HG03354 (cell line): ENCODE measurements at regions not wholly inside any gene's neighbourhood (a gene's known extent, or its start where the extent isn't known, plus 50 kb on each side); places are given as distances from the start of the nearest gene placed in this dataset.
"Not testable (repeated sequence)": the region's sequence is repeated elsewhere in the genome, so short reads cannot be mapped to it uniquely, and the experiment has no call there.

ENCODE experiments used
- ATAC-seq: cut with Tn5 transposase; IDR thresholded peaks from one replicate; pipeline ENCODE4 v1.9.1; 2021; ENCODE audit warnings: mild to moderate bottlenecking; ENCODE audit not compliant: unreplicated experiment, poor library complexity, severe bottlenecking

DNA sequence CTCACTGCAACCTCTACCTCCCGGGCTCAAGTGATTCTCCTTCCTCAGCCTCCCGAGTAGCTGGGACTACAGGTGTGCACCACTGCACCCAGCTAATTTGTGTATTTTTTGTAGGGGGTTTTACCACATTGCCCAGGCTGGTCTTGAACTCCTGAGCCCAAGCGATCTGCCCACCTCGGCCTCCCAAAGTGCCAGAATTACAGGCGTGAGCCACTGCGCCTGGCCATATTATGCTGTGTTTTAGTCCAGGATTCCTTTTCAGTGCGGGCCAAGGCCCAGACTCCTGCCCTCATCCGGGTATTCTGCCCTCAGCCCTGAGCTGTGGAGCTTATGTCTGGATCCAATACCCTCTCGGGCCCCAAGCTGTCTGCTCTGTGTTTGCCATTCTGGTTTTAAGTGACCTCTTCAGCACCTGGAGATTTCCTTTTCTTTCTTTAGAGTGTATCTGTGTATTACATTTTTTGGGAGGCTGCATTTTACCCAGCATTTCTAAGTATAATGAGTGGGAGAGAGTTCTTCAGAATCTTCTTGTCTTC lies 114.9 kb downstream of the BUB3 start:
- ATAC-seq, result no peak

- ATAC-seq, result no peak
Measured at GRCh38 chr10:123269675-123270074, 115.5 kb downstream of the BUB3 start.

DNA sequence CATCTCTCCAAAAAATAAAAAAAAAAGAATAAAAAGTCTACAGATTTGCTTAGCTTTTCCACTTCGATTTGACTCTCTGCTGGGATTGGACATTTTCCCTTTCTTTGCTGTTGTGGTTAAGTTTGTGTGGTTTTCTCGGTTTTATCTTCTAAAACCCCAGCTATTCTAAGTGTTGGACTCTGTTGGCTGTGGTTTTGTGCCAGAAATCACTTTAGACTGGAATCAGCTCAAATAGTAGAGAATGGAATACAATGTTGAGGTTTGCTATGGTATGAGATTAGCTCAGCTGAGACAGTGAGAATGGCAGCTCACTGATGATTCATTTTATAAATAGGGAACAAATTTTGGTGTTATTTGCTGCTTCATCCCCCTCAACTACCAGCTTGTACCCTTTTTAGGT lies 116.0 kb downstream of the BUB3 start:
- no peak for ATAC-seq

DNA sequence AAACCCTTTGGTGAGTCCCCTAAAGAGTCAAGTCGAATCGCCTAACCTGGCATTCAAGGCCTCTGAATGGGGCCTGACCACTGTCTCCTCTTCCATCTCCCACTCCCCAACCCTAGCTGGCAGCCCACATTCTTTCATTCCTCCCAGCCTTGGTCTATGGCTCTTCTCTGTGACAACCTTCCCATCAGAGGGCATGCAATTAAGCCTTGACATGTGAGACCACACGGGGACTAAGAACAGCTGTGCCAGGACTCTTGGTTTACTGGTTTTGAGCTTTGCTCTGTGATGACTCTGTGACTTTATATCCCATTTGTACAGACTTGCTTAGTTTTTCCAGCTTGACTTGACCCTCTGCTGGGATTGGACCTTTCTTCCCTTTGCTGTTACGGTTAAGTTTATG lies 116.6 kb downstream of the BUB3 start:
- ATAC-seq, result no peak

- no peak for ATAC-seq
Measured at GRCh38 chr10:123272171-123272570, 118.0 kb downstream of the BUB3 start.

GRCh38 chr10:123274306-123275135 lies 120.3 kb downstream of the BUB3 start:
- no peak for ATAC-seq

DNA sequence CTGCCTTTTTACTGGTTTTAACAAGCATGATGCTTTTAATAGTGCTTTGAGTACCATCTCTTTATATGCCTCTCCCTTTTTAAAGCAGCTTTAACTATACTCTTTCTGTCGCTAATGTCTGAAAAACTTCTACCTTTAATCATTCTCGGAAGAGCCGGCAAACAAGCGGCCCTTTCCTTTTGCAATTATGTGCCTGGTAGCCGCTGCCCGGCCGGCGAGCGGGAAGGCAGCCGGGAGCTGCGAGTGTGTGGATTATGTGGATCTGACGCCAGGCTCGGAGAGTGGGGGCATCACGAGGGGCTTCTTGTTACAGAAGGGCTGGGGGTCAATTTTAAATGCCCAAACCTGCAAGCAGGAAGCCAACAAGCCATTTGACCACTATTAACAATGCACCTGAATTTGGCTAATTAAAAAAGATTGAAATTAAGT lies 120.9 kb downstream of the BUB3 start:
- no peak for ATAC-seq

- no peak for ATAC-seq
Measured at GRCh38 chr10:123278445-123278844, 124.2 kb downstream of the BUB3 start.

GRCh38 chr10:123283371-123283770 lies 129.2 kb downstream of the BUB3 start:
- ATAC-seq, result not testable (repeated sequence)

DNA sequence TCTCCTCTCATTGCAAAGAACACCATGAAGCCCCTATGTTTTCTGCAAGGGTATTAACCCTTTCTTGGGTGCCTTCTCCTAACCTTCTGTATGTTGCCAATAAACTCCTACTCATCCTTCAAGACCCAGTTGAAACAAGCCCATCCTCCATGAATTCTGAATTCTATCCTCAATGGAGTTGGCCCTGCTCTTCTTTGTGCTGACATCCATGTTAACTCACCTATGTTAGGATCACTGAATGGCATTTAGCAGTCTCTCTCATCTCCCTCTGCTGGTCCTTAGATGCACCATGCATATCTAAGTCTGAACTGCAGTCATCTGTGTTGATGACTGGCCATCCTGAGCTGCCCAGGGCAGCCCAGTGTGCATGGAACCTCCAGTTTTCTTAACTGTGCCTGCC lies 129.8 kb downstream of the BUB3 start:
- ATAC-seq, result no peak

DNA sequence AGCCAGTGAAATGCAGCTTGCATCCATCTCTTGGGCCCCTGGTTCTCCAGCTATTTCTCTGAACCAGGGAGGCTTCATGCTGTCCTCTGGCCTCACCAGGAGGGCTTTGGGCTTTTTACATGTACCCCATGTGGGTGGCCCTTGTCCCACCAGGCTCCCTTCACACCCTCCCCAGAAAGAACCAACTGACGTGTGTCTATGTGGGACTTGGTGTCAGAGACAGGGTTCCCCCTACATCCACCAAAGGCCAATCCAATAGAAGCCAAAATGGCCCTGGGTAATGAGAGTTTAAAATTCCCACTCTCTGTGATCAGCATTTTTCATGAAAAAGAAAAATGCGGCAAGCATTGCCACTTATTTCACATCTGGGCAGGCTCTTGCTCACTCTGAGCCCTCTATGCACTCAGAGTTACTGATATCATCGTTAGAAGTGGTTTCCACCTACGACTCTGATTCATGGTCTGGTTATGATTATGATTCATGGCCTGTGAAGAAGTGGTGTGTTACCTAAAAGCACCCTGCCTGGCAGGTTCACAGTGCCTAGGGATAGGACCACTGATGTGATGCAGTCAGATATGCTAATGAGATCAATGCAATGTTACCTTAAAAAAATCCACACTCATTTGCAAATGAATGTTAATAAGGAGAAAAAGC lies 133.5 kb downstream of the BUB3 start:
- no peak for ATAC-seq

DNA sequence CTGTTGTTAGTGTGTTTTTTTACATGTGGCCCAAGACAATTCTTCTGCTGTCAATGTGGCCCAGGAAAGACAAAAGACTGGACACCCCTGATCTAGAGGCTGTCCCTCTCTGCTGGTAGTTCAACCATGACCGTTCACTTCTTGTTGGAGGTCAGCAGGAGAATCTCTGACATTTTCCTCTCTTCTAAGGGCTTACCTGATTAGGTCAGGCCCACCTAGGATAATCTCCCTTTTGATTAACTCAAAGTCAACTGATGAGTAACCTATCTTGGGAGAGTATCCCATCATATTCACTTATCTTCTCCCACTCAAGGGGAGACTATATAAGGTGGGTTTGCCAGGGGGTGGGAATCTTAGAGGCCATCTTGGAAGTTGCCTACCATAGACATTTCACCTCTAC lies 135.2 kb downstream of the BUB3 start:
- no peak for ATAC-seq

DNA sequence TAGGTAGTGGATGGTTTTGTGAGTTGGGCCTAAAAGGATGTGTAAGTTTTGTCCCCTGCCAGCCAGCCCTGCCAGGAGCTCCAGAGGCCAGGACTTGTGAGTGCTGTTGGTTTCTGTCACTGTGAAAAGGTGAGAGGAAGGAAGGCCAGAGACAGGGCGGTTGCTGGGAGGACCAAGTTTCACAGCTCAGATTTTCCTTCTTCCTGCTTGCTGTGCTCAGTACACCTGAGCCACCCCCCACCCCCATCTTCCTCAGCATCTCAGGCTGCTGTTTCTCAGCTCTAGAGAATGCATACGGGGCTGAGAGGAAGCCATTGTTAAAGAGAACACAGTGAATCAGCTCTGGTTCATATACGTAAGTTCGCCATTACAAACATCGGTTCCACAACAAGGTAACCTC lies 139.9 kb downstream of the BUB3 start:
- ATAC-seq, result no peak

GRCh38 chr10:123294886-123295285 lies 140.7 kb downstream of the BUB3 start:
- no peak for ATAC-seq

DNA sequence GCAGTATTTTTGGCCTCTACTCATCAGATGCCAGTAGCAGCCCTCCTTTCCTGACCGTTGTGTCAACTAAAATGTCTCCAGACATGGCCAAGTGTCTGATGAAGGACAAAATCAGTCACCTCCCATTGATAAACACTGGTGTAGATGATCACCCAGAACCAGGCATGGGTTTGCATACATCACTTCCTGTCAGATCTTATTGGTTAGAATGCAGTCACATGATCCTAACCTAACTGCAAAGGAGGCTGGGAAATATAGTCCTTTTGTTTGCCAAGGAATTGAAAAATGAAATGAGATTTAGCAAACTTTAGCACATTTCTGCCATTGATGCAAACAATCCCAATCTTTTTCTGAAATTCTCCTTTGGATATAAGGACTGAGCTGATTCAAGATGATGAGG lies 141.4 kb downstream of the BUB3 start:
- ATAC-seq, result no peak

DNA sequence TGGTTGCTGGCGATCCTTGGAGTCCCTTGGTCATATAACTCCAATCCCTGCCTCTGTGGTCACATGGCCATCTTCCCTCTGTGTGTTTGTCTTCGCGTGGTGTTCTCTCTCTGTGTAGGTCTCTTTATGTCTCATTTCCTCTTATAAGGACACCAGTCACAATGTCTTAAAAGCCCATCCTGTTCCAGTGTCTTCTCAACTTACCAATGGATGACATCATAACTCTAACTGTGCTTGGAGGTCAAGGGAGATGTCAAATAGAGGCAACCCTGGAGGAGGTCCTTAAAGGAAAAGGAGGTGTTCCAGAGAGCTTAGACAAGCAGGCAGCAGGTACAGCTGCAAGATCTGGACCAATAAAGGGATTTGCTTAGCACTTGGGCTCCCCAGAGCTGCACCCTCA lies 143.0 kb downstream of the BUB3 start:
- no peak for ATAC-seq

DNA sequence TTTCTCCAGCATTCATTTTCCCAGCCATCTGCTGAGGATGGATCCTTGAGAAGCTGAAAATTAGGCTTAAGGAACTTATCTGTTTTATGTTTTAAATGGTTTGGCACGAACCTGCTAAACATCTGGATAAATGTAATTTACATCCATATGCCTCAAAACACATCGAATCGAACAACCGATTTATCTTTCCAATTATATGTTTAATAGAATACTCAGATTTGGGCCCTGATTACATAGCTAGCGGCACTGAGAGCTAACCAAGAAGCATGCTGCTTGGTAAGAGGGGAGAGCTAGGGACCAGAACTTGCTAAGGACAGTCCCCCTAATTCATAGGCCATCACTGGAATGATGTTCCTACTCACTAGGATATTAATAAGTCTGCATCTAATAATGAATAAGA lies 144.4 kb downstream of the BUB3 start:
- no peak for ATAC-seq

GRCh38 chr10:123299598-123299997 lies 145.4 kb downstream of the BUB3 start:
- ATAC-seq, result no peak

GRCh38 chr10:123301077-123301857 lies 147.1 kb downstream of the BUB3 start:
- no peak for ATAC-seq

GRCh38 chr10:123303581-123304337 lies 149.6 kb downstream of the BUB3 start:
- ATAC-seq, result no peak
